ENCODE measurements at regions not wholly inside any gene's neighbourhood (a gene's known extent, or its start where the extent isn't known, plus 50 kb on each side); places are given as distances from the start of the nearest gene placed in this dataset.

GRCh38 chr5:36423578-36424307 is 122.0 kb upstream of the RANBP3L start:
- TF ChIP-seq POLR2A (IDR thresholded peaks at IDR 0.05) (no peak), CTCF (IDR thresholded peaks at IDR 0.05) (no peak)
